GM12892 (cell line): ENCODE measurements at regions not wholly inside any gene's neighbourhood (a gene's known extent, or its start where the extent isn't known, plus 50 kb on each side); places are given as distances from the start of the nearest gene placed in this dataset.

Source experiments
- DNase-seq: peaks from one replicate; pipeline ENCODE4 v3.0.0; 2011; ENCODE audit not compliant: insufficient read length
- FAIRE-seq: peaks from 2 replicates; lab custom pipeline; 2011; peaks lifted over from hg19 to GRCh38; lab: Jason Lieb, UNC
- POLR2A ChIP-seq: IDR thresholded peaks from 2 replicates; pipeline ENCODE4 v1.6.1; 2011; ENCODE audit warnings: low read depth, low read length, control low read depth
- POLR2AphosphoS5 ChIP-seq: IDR thresholded peaks from 2 replicates; pipeline ENCODE4 v1.6.1; 2011; ENCODE audit warnings: low read depth, low read length, control low read depth
- TAF1 ChIP-seq: IDR thresholded peaks from 2 replicates; pipeline ENCODE4 v1.6.1; 2011; ENCODE audit warnings: low read depth, mild to moderate bottlenecking, control low read depth, low read length, borderline replicate concordance

DNA sequence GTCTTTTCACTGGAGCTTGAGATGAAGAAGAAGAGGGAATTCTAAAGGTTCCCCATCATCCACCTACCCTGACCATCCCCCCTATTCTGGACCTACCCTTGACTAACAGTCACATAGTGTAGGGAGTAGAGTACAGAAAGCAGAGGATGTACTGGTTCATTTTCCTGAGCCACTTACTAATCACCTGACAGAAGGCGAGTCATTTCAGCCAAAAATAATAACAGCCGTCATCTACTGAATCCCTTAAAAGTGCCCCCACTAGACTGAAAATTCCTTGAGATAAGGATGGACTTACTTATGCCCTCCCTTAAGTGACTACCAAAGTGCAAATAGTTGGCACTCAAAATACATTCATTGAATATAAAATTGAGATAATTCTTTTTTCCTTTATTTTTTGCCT, 112.2 kb downstream of the FOXD1 start:
- TF ChIP-seq TAF1 = no peak
- TF ChIP-seq POLR2A = no peak
- no peak for TF ChIP-seq POLR2AphosphoS5
- DNase-seq = no peak
- FAIRE-seq = no peak

DNA sequence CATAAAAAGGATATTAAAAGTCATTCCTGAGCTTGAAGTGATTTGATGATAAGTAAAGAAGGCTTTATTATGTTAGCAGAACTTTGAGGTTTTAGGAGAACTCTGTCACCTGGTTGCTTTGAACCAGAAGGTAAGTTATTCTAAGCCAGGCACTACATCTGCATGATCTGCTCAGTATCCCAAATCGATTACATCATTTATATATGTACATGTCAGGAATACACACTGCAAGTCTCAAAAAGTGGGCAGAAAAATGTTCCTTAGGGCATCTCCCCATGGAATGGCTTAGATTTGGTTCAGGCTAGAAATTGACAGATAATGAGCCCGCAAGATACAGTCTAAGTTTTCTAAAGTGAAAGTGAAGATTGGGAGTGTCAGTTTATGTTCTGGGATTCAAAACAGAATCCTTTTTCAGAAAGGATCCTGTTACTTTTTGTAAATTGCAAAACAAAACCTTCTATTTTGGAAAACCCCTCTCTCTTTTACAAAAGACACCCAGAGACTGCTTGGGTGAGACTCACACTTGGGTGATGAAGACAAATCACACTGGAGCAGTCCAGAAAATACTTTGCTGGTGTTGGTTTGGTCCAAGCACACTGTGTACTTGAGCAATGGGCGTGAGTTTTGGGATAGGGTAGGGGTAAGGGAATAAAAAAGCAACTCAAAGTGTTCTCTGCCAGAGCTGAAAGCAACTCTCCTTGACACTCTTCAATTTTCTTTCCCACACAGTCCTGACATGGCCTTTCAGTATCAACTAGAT, 114.5 kb downstream of the FOXD1 start:
- DNase-seq (no peak), FAIRE-seq (no peak)
- TF ChIP-seq POLR2A (no peak), POLR2AphosphoS5 (no peak), TAF1 (no peak)

DNA sequence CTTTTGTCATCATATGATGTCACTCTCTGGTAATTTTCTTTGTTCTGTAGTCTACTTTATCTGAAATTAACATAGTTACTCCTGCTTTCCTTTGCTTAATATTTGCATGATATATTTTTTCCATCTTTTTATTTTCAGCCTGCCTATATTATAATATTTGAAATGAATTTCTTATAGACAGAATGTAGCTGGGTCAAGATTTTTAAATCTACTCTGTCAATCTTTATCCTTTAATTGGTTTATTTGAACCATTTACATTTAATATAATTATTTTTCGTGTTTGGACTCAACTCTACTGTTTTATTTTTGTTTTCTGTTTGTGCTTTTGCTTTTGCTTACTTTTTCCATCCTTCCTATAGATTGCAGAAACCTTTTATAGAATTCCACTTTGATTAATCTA, 118.0 kb downstream of the FOXD1 start:
- no peak for FAIRE-seq
- DNase-seq = no peak
- no peak for TF ChIP-seq TAF1
- TF ChIP-seq POLR2A = no peak
- TF ChIP-seq POLR2AphosphoS5 = no peak

DNA sequence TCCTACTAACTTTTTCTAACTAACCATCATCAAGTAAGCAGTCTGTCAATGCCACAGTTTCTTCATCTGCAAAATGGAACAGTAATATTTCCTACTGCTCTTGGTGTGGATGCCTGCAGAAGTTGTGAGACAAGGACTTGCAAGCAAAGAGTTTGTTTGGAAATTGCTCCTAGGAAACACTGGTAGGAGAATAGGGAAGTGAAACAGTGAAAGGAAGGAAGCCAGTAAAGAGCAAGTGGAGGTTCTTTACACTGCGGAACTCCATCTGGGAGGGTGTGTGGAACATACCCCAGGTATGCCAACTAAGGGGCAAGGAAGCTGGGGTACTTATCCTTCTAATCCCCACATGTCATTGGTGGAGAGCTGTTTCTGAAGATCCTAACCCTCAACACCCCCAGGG, 119.9 kb downstream of the FOXD1 start:
- no peak for DNase-seq
- no peak for FAIRE-seq
- TF ChIP-seq TAF1 = no peak
- no peak for TF ChIP-seq POLR2AphosphoS5
- no peak for TF ChIP-seq POLR2A

DNA sequence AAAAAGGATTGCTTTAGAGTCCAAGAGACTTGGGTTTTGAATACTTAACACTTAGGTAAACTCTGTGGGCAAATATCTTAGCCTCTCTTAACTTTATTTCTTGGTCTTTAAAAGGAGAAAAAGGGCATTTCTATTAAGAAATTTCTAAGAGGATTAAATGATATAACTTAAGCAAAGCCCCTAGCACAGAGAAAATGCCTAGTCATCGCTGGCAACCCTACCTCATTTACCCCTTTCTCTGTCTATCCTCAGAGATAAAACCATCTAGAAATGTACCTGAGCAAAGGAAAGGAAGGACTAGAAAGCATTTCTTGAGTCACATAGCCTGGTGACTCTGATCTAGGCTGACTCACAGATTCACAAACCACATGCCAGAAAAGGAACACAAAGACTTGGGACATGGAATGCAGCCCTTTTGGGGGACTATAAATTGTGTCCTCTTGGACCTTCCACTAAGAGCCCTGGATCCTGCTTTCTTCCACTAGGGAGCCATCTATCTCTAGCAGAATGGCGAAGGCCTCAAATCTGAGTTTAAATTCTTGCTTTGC, 120.6 kb downstream of the FOXD1 start:
- TF ChIP-seq TAF1 (no peak), POLR2A (no peak), POLR2AphosphoS5 (no peak)
- FAIRE-seq (no peak), DNase-seq (no peak)

DNA sequence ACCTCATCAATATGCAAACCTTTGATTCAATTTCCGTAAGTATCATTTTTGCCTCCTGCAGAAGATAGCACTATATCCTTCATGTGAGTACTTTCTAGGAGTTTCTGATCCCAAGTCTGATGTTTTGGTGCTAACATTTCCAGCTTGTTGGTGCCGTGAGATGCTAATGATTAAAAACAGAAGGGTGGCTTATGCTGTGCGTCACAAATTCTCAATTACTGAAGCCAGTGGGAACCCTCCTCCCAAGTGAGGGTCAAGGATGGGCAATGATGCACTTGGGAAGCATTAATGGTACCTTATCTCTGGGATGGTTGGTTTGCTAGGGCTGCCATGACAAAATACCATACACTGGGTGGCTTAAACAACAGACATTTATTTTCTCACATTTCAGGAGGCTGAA, 123.0 kb downstream of the FOXD1 start:
- DNase-seq (no peak), FAIRE-seq (no peak)
- no peak for TF ChIP-seq POLR2A
- no peak for TF ChIP-seq POLR2AphosphoS5
- no peak for TF ChIP-seq TAF1

DNA sequence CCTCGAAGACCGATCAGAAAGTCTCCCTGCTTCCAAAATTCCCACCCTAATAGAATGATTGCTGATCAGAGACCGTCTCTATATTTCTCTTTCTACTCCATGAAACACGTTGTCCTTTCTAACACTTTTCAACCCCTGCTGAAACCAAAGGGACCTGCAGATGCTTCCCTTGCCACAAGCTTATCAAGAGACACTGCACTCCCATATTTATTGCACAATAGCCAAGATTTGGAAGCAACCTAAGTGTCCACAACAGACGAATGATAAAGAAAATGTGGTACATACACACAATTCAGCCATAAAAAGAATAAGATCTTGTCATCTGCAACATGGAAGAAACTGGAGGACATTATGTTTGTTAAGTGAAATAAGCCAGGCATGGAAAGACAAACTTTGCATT, 125.1 kb downstream of the FOXD1 start:
- FAIRE-seq (no peak), DNase-seq (no peak)
- TF ChIP-seq POLR2A (no peak), POLR2AphosphoS5 (no peak), TAF1 (no peak)

DNA sequence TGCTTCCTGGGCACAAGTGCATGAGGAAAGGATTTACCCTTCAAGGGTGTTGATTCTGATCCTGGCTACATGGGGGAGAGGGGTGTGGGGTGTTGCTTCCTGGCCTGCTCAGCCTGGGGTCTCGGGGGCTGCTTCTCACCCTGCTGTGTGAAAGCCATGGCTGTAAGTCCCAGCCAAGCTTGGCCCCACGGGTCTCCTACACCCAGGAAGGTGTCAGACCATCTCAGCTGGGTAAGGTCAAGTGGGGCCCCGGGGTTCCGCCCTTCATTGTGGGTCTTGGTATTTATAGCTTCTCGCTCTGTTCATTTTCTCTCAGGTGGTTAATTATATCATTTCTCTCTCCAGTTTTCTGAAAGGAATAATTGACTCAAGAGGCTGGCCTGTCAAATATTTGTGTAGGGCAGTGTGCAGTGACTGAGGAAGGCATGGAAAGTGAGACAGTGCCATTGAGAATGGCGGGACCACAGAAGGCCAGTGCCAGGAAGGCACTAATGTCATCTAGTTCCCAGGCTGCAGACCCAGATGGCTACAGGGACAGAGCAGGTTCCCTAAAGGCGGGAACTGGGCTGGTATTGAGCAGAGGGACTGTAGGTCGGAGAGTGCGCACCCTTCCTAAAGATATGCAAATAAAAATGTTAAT, 126.0 kb downstream of the FOXD1 start:
- DNase-seq (no peak), FAIRE-seq (no peak)
- no peak for TF ChIP-seq POLR2A
- no peak for TF ChIP-seq POLR2AphosphoS5
- no peak for TF ChIP-seq TAF1

DNA sequence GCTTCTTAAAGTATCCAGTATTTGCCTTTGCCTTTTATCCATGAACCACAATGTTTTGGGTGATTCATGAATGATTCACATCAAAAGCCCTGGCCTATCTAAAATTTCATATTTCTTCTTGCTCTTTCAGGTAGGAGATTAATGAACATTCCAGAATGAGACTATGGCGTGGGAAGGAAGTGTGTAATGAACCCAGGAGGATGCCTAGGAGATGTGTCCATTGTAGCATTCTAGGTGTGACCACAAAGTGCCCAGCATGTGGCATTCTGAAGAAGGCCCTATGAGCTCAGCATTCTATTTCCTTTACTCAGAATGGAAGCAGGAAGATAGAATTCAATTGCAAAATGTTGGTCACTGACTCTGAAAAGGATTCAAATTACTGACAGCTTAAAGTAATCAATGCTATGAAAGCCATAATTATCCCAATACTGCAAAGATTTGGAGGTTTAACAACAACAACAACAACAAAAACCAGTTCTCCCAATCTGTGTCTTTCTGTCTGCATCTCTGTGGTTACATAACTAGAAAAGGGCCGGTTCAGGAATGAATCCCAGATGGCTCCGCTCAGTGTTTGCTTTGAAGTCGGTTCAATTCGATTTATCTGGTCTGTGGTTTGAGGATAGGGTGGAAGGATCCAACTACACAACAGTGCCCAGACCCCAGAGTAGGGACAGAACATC, 126.7 kb downstream of the FOXD1 start:
- FAIRE-seq (no peak), DNase-seq (no peak)
- TF ChIP-seq TAF1 (no peak), POLR2A (no peak), POLR2AphosphoS5 (no peak)

DNA sequence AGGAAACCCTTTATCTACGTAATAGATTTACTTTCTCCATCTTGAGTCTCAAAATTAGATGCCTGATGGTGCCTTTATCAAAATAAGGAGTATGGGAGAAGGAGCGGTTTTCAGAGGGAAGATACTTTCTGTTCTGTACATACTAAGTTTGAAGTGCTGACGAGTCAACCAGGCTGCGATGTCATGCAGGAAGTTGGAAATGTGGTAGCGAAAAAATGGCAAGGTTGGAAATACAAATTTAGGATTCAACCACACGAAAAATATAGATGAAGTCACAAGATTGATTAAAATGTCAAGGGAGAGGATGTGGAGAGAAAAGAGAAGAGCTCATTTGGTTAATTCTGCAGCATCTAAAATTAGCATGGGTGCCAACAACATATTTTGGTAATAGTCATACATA, 129.5 kb downstream of the FOXD1 start:
- TF ChIP-seq TAF1 = no peak
- TF ChIP-seq POLR2AphosphoS5 = no peak
- FAIRE-seq (no peak), DNase-seq (no peak)

DNA sequence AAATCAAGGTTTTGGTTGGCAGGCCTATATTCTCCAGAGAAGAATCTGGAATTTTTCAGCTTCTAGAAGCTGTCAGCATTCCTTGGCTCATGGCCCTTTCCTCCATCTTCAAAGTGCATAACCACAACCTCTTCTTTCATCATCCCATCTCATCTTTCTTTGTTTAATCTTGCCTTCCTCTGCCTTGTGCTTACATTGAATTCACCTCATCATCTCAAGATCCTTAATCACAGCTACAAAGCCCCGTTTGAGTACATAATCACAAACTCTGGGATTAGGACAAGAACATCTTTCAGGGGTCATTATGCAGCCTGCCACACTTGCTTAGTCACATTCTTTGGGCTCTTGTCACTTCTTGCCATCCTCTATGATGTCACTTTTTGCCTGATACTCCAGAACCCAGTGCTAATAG, 130.3 kb downstream of the FOXD1 start:
- TF ChIP-seq TAF1 (no peak), POLR2AphosphoS5 (no peak), POLR2A (no peak)
- DNase-seq (no peak), FAIRE-seq (no peak)

DNA sequence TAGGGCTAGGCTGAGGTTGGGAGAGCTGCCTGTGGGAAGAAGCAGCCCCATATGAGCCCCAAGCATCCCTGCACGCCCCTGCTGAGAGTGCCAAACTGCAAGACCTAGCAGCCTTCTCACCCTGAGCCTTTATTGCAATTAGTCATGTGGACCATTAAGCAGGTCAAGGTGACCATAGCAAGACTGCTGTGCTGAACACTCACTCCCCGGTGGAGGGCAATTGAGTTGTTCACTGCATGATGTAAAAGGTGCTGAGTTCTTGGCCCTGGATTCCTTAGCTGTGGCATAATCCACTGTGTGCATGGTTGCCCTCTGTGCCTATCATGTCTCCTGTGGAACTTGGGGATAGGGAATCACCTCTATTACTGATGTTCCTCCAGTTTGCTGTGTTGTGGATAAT, 131.1 kb downstream of the FOXD1 start:
- no peak for TF ChIP-seq TAF1
- TF ChIP-seq POLR2AphosphoS5 = no peak
- no peak for TF ChIP-seq POLR2A
- FAIRE-seq (no peak), DNase-seq (no peak)
